Neural progenitor cell (in vitro differentiated cells): ENCODE measurements at regions not wholly inside any gene's neighbourhood (a gene's known extent, or its start where the extent isn't known, plus 50 kb on each side); places are given as distances from the start of the nearest gene placed in this dataset.
A peak's percentile ranks its signal among the peaks of the same experiment; 100 is the strongest.

Source experiments
- DNase-seq: peaks from one replicate; pipeline ENCODE4 v3.0.0-alpha.2; 2016; ENCODE audit warnings: low spot score
- H2AFZ ChIP-seq: fragments of 200-600 bp; sonication (generic); replicated peaks from 2 replicates; pipeline ENCODE4 v1.6.1; 2016; ENCODE audit warnings: antibody characterized with exemption
- H3F3A ChIP-seq: fragments of 200-600 bp; sonication (generic); 2 replicates; pipeline ENCODE4 v1.6.1; 2016; ENCODE audit warnings: antibody characterized with exemption, low read depth
- H3K27ac ChIP-seq: fragments of 200-600 bp; sonication (generic); 2 replicates; pipeline ENCODE4 v1.5.1; 2016; ENCODE audit warnings: mild to moderate bottlenecking
- H3K27me3 ChIP-seq: fragments of 200-600 bp; sonication (generic); 2 replicates; pipeline ENCODE4 v1.6.1; 2016; ENCODE audit warnings: mild to moderate bottlenecking, moderate library complexity
- H3K36me3 ChIP-seq: fragments of 200-600 bp; sonication (generic); 2 replicates; pipeline ENCODE4 v1.5.1; 2016
- H3K4me1 ChIP-seq: fragments of 200-600 bp; sonication (generic); 2 replicates; pipeline ENCODE4 v1.6.1; 2016; ENCODE audit warnings: mixed run types
- H3K4me2 ChIP-seq: fragments of 200-600 bp; sonication (generic); 2 replicates; pipeline ENCODE4 v1.6.1; 2016
- H3K4me3 ChIP-seq: fragments of 200-600 bp; sonication (generic); 2 replicates; pipeline ENCODE4 v1.5.1; 2016
- H3K79me2 ChIP-seq: fragments of 200-600 bp; sonication (generic); 2 replicates; pipeline ENCODE4 v1.6.1; 2016; ENCODE audit warnings: low read depth
- H3K9ac ChIP-seq: fragments of 200-600 bp; sonication (generic); 2 replicates; pipeline ENCODE4 v1.6.1; 2016
- H3K9me3 ChIP-seq: fragments of 200-600 bp; sonication (generic); 2 replicates; pipeline ENCODE4 v1.5.1; 2016; ENCODE audit warnings: low read depth
- H4K20me1 ChIP-seq: fragments of 200-600 bp; sonication (generic); 2 replicates; pipeline ENCODE4 v1.6.1; 2016; ENCODE audit warnings: low read depth
- H3K27ac Mint-ChIP-seq: 3 replicates; pipeline ENCODE4 v1.8.0; 2021; ENCODE audit warnings: mixed read lengths
- H3K27me3 Mint-ChIP-seq: 2 replicates; pipeline ENCODE4 v1.8.0; 2022; ENCODE audit warnings: low read depth, mild to moderate bottlenecking, inconsistent platforms, moderate library complexity, mixed read lengths; ENCODE audit not compliant: insufficient read depth
- H3K36me3 Mint-ChIP-seq: 3 replicates; pipeline ENCODE4 v1.8.0; 2021; ENCODE audit warnings: mixed read lengths
- H3K4me1 Mint-ChIP-seq: 3 replicates; pipeline ENCODE4 v1.8.0; 2021; ENCODE audit warnings: mixed read lengths
- H3K4me3 Mint-ChIP-seq: 3 replicates; pipeline ENCODE4 v1.8.0; 2021; ENCODE audit warnings: mild to moderate bottlenecking, moderate library complexity, mixed read lengths
- H3K9me3 Mint-ChIP-seq: 3 replicates; pipeline ENCODE4 v1.8.0; 2020; ENCODE audit warnings: mixed read lengths
- EZH2 ChIP-seq: fragments of 200-600 bp; sonication (generic); IDR thresholded peaks from 2 replicates; pipeline ENCODE4 v1.6.1; 2017; ENCODE audit warnings: antibody characterized with exemption, mild to moderate bottlenecking, moderate library complexity
- EZH2phosphoT487 ChIP-seq: fragments of 200-600 bp; sonication (generic); IDR thresholded peaks from 2 replicates; pipeline ENCODE4 v1.6.1; 2017; ENCODE audit warnings: antibody characterized with exemption
- TF ChIP-seq, protein P1 (sequence below): fragments of 200-600 bp; sonication (generic); IDR thresholded peaks from 2 replicates; pipeline ENCODE4 v1.5.1; 2017; ENCODE audit warnings: antibody characterized with exemption, mild to moderate bottlenecking

GRCh38 chr10:33507662-33508425 lies 173.4 kb upstream of the NRP1 start:
- Histone ChIP-seq H3K4me2 (no peak overlapping the region), H3K79me2 (no peaks in the 10 kb centered on the region), H3K9me3 (no peaks in the 10 kb centered on the region), H3K9ac (no peak overlapping the region), H3K27me3 (no peaks in the 10 kb centered on the region), H3K4me3 (no peak overlapping the region), H2AFZ (no peak overlapping the region), H3K36me3 (no peaks in the 10 kb centered on the region), H3F3A (no peaks in the 10 kb centered on the region), H3K27ac (no peak overlapping the region), H3K4me1 (peaks cover 6% of the 10 kb centered on the region), H4K20me1 (no peaks in the 10 kb centered on the region)
- peak overlapping the region; percentile 27 for H3K27ac Mint-ChIP-seq
- TF ChIP-seq, protein P1, sequence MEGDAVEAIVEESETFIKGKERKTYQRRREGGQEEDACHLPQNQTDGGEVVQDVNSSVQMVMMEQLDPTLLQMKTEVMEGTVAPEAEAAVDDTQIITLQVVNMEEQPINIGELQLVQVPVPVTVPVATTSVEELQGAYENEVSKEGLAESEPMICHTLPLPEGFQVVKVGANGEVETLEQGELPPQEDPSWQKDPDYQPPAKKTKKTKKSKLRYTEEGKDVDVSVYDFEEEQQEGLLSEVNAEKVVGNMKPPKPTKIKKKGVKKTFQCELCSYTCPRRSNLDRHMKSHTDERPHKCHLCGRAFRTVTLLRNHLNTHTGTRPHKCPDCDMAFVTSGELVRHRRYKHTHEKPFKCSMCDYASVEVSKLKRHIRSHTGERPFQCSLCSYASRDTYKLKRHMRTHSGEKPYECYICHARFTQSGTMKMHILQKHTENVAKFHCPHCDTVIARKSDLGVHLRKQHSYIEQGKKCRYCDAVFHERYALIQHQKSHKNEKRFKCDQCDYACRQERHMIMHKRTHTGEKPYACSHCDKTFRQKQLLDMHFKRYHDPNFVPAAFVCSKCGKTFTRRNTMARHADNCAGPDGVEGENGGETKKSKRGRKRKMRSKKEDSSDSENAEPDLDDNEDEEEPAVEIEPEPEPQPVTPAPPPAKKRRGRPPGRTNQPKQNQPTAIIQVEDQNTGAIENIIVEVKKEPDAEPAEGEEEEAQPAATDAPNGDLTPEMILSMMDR, result no peak
- no peak for TF ChIP-seq EZH2
- TF ChIP-seq EZH2phosphoT487, result no peak
- peaks cover 9% of the 10 kb centered on the region for H3K27me3 Mint-ChIP-seq
- no peak for DNase-seq
- H3K36me3 Mint-ChIP-seq, result no peaks in the 10 kb centered on the region
- peaks cover 15% of the 10 kb centered on the region for H3K4me1 Mint-ChIP-seq
- H3K9me3 Mint-ChIP-seq, result peaks cover 7% of the 10 kb centered on the region
- no peak overlapping the region for H3K4me3 Mint-ChIP-seq

DNA sequence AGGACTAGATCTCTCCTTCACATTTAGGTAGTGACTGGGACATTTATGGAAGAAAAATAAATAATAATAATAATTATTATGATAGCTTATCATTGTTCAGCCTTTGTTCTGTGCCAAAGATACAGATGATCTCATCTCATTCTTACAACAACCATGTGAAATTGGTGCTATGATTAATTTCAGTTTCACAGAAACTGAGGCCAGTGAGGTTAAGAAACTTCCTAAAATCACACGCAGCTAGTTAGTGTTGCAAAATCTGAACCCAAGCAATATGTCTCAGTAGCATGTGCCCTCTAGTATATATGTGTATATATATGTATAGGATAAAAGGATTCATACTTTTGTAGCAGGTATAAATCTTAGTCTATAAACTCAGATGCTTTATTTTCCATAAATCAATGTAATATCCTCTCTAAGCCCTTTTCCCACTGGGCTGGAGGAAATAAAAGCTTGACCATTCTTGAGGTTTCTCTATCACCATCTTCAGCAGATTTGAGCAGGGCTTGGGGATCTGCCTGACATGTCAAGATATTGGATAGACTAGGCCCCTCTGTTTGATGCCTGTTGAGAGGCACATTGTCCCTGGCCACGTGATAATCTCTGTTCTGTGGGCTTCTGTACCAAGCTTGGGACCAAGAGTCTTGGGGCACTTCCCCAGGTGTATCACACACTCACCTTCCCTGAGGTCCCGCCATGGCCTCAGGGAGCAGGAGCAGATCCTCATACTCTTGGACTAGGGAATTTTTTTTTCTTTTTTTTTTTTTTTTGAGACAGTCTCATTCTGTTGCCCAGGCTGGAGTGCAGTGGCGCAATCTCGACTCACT lies 172.6 kb upstream of the NRP1 start:
- H3K9me3 Mint-ChIP-seq, result peaks cover 14% of the 10 kb centered on the region
- no peaks in the 10 kb centered on the region for H3K9me3 ChIP-seq
- no peaks in the 10 kb centered on the region for H3K79me2 ChIP-seq
- H3K27me3 ChIP-seq, result no peaks in the 10 kb centered on the region
- no peak overlapping the region for H3K27ac ChIP-seq
- H3K4me3 Mint-ChIP-seq, result no peak overlapping the region
- no peaks in the 10 kb centered on the region for H3F3A ChIP-seq
- peaks cover 6% of the 10 kb centered on the region for H3K4me1 ChIP-seq
- peaks cover 13% of the 10 kb centered on the region for H3K27me3 Mint-ChIP-seq
- H3K4me3 ChIP-seq, result no peak overlapping the region
- H3K4me2 ChIP-seq, result no peak overlapping the region
- no peaks in the 10 kb centered on the region for H3K36me3 ChIP-seq
- peaks cover 4% of the 10 kb centered on the region for H3K36me3 Mint-ChIP-seq
- TF ChIP-seq EZH2phosphoT487 (no peak), EZH2 (no peak)
- TF ChIP-seq, protein P1, result no peak
- H3K27ac Mint-ChIP-seq, result no peak overlapping the region
- no peaks in the 10 kb centered on the region for H4K20me1 ChIP-seq
- no peak overlapping the region for H3K9ac ChIP-seq
- H2AFZ ChIP-seq, result no peak overlapping the region
- DNase-seq, result no peak
- H3K4me1 Mint-ChIP-seq, result peaks cover 15% of the 10 kb centered on the region

DNA sequence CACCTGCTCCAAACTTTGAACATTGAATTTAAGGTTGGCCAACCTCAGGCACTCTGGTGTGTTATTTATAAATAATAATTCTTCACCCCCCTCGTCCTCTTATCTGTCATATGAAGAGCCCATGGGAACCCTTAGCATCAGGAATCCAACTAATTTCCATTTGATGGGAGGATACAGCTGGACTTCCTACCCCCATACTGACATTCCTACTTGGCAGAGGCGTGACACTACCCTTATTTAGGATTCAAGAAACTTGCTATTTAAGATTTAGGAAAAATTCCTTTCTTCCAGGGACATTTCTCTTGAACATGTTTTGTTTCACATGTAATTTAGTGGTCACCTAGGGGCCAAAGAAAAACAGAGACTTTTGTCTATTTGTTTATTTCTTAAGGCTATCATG lies 171.9 kb upstream of the NRP1 start:
- Mint-ChIP-seq H3K36me3 (peaks cover 4% of the 10 kb centered on the region), H3K4me3 (no peak overlapping the region), H3K27me3 (peaks cover 14% of the 10 kb centered on the region), H3K9me3 (peaks cover 17% of the 10 kb centered on the region), H3K27ac (no peak overlapping the region), H3K4me1 (peaks cover 15% of the 10 kb centered on the region)
- H3K4me2 ChIP-seq, result no peak overlapping the region
- no peak overlapping the region for H3K27ac ChIP-seq
- no peaks in the 10 kb centered on the region for H3K9me3 ChIP-seq
- DNase-seq, result no peak
- H3K27me3 ChIP-seq, result no peaks in the 10 kb centered on the region
- no peak overlapping the region for H2AFZ ChIP-seq
- no peaks in the 10 kb centered on the region for H3K79me2 ChIP-seq
- H3K9ac ChIP-seq, result no peak overlapping the region
- H3K4me3 ChIP-seq, result no peak overlapping the region
- peaks cover 6% of the 10 kb centered on the region for H3K4me1 ChIP-seq
- H3F3A ChIP-seq, result no peaks in the 10 kb centered on the region
- no peak for TF ChIP-seq EZH2
- no peak for TF ChIP-seq EZH2phosphoT487
- TF ChIP-seq, protein P1, result no peak
- no peaks in the 10 kb centered on the region for H4K20me1 ChIP-seq
- no peaks in the 10 kb centered on the region for H3K36me3 ChIP-seq
